ENCODE measurements at regions not wholly inside any gene's neighbourhood (a gene's known extent, or its start where the extent isn't known, plus 50 kb on each side); places are given as distances from the start of the nearest gene placed in this dataset.
"Not testable (repeated sequence)": the region's sequence is repeated elsewhere in the genome, so short reads cannot be mapped to it uniquely, and the experiment has no call there.

DNA sequence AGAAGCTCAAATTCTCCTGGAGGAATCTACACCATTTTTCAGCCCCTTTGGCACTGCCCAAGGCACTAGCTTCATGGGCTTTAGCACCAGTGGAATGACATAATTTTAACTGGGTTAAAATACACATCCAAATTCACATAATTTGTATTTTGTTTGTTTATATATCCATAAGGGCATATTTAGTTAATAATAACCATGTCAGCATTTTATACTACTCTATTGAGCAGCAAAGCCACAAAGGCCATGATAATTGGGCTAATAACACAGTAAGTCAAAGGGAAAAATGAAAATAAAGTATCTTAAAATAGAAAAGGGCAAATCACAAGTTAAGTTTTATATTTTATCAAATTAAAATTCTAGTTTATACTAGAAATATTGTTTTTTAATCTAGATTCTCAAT lies 262.7 kb upstream of the TACR3 start:
- CTCF ChIA-PET = no interaction called here
- no peaks in the 10 kb centered on the region for H3K36me3 Mint-ChIP-seq
- ATAC-seq (no peak), DNase-seq (no peak)
- H3K4me3 Mint-ChIP-seq = no peak overlapping the region
- H3K27ac Mint-ChIP-seq = no peak overlapping the region
- H3K4me1 Mint-ChIP-seq = no peaks in the 10 kb centered on the region
- no peaks in the 10 kb centered on the region for H3K9me3 Mint-ChIP-seq (ENCODE audit: low read depth)
- H3K27me3 Mint-ChIP-seq = no peaks in the 10 kb centered on the region

DNA sequence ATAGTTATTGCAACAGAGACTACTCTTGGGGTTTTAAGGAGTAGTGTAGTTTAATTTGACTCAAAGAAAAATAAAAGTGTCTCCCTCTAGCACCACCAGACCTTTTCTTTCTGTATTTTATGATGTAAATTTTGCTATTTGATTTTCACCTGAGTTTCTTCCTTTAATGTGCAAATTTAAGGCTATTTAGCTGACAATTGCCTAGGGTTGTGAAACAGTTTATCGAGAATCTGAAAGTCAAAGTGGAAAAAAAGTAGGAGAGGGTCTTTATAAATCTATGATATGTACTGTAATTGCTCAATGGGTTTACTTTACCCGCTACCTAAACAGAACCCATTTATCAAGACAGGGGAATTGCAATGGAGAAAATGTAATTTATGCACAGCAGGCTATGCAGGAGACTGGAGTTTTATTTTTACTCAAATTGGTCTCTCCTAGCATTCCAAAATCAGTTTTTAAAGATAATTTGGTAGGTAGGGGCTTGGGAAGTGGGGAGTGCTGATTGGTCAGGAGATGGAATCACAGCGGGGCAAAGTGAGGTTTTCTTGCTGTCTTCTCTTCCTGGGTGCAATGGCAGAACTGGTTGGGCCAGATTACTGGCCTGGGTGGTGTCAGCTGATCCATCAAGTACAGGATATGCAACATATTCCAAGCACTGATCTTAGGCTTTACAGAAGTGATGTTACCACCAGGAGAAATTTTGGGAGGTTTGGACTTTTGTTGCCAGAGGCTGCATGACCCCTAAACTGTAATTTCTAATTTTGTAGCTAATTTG lies 228.6 kb upstream of the TACR3 start:
- H3K9me3 Mint-ChIP-seq (ENCODE audit: low read depth) = no peaks in the 10 kb centered on the region
- no peaks in the 10 kb centered on the region for H3K27me3 Mint-ChIP-seq
- H3K4me3 Mint-ChIP-seq = no peak overlapping the region
- H3K4me1 Mint-ChIP-seq = no peaks in the 10 kb centered on the region
- no peak for ATAC-seq
- H3K36me3 Mint-ChIP-seq = no peaks in the 10 kb centered on the region
- DNase-seq = no peak
- H3K27ac Mint-ChIP-seq = no peak overlapping the region
- CTCF ChIA-PET = no interaction called here

DNA sequence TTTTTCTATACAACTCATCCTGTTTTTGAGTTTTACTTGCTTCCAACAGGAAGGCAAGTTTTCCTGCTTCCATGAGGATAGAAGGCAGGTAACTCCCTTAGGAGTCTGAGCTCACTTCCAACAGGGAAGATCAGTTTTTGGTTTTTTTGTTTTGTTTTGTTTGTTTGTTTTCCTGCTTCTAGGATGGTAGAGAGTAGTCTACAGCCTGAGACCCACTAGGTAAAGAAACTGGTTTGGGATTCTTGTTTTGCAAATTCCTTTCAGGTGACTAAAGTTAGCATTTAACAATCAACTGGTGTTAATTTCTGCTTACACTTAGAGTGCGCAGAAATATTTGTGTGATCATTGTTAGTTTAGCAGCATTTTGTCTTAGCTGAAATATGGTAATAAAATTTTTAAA lies 227.8 kb upstream of the TACR3 start:
- no peaks in the 10 kb centered on the region for H3K9me3 Mint-ChIP-seq (ENCODE audit: low read depth)
- no peak for ATAC-seq
- CTCF ChIA-PET = no interaction called here

DNA sequence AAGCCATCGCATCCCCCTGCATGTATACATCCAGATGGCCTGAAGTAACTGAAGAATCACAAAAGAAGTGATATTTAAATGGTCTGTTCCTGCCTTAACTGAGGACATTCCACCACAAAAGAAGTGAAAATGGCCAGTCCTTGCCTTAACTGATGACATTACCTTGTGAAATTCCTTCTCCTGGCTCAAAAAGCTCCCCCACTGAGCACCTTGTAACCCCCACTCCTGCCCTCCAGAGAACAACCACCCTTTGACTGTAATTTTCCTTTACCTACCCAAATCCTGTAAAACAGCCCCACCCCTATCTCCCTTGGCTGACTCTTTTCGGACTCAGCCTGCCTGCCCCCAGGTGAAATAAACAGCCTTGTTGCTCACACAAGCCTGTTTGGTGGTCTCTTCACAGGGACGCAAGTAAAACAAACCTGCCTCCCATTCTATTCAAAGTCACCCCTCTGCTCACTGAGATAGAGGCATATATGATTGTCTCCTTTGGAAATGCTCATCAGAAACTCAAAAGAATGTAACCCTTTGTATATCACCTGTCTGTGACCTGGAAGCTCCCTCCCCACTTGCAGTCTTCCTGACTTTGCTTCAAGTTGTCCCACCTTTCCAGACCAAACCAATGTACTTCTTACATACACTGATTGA lies 227.0 kb upstream of the TACR3 start:
- ATAC-seq; H3K27ac Mint-ChIP-seq; H3K4me3 Mint-ChIP-seq; H3K36me3 Mint-ChIP-seq; H3K4me1 Mint-ChIP-seq; DNase-seq; CTCF ChIA-PET; H3K9me3 Mint-ChIP-seq (ENCODE audit: low read depth); H3K27me3 Mint-ChIP-seq: not testable (repeated sequence)

More for the DNA sequence above, 227.8 kb upstream of the TACR3 start:
- Mint-ChIP-seq H3K4me3 (no peak overlapping the region), H3K36me3 (no peaks in the 10 kb centered on the region), H3K4me1 (no peaks in the 10 kb centered on the region), H3K27ac (no peak overlapping the region), H3K27me3 (no peaks in the 10 kb centered on the region)
- no peak for DNase-seq

DNA sequence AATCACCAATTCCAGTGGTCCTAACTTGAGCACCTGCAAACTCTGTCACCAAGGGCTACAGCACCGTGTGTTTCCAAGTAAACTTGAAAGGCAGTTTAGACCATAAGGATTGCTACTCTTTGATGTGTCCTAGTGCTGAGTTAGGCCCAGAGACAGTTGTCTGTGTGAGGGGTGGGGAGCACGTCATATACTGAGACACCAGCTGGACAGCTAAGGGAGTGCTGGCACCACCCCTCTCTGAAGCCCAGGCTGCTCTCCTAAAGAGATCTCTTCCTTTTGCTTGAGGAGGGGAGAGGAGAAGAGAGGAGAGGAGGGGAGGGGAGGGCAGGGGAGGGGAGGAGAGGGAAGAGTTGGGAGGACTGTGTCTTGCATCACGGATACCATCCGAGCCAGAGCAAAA lies 218.7 kb upstream of the TACR3 start:
- H3K9me3 Mint-ChIP-seq (ENCODE audit: low read depth) = no peaks in the 10 kb centered on the region
- no peak overlapping the region for H3K27ac Mint-ChIP-seq
- no peaks in the 10 kb centered on the region for H3K4me1 Mint-ChIP-seq
- no peaks in the 10 kb centered on the region for H3K36me3 Mint-ChIP-seq
- no peak overlapping the region for H3K4me3 Mint-ChIP-seq
- DNase-seq = no peak
- CTCF ChIA-PET = no interaction called here
- H3K27me3 Mint-ChIP-seq = no peaks in the 10 kb centered on the region
- no peak for ATAC-seq

DNA sequence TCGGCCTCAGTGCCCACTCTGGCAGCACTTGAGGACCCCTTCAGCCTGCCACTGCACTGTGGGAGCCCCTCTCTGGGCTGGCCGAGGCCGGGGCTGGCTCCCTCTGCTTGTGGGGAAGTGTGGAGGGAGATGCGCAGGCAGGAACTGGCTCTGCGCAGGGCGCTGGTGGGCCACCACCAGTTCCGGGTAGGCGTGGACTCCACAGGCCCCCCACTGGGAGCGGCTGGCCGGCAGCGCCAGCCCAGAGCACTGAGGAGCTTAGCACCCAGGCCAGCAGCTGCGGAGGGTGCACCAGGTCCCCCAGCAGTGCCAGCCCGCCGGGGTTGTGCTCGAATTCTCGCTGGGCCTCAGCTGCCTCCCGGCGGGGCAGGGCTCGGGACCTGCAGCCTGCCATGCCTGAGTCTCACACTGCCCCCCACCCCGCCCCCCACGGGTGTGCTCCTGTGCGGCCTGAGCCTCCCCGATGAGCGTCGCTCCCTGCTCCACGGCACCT lies 216.9 kb upstream of the TACR3 start:
- H3K9me3 Mint-ChIP-seq (ENCODE audit: low read depth) = no peaks in the 10 kb centered on the region
- no peaks in the 10 kb centered on the region for H3K27me3 Mint-ChIP-seq
- no peaks in the 10 kb centered on the region for H3K36me3 Mint-ChIP-seq
- CTCF ChIA-PET = no interaction called here
- ATAC-seq (no peak), DNase-seq (no peak)
- H3K4me1 Mint-ChIP-seq = no peaks in the 10 kb centered on the region
- H3K27ac Mint-ChIP-seq = no peak overlapping the region
- H3K4me3 Mint-ChIP-seq = no peak overlapping the region

DNA sequence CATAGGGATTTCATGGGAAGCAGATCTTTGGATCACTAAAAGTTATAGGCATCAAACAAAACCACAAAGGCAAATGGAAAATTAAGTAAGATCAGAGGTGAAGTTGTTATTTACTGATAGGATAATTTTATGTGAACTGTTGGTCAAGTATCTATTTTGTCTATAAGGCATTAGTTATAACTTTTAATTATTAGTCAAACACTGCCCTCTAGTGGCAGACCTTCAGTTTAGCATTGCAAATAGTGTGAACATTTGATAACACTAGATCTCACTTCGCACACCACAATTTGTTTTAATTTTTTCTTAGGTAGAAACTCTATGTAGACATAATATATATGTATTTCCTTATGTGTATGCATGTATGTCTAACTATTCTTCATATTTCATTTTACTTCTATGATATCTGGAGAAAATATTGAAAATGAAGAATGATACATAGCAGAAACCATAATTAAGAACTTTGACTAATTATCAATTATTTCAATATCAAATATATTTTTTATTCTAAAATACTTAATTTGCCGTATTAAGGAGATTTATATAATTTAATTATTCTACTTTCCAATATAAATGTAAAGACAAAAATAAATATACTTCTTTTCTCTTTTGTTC lies 214.5 kb upstream of the TACR3 start:
- H3K36me3 Mint-ChIP-seq = no peaks in the 10 kb centered on the region
- no peak overlapping the region for H3K27ac Mint-ChIP-seq
- DNase-seq (no peak), ATAC-seq (no peak)
- no peaks in the 10 kb centered on the region for H3K4me1 Mint-ChIP-seq
- no peaks in the 10 kb centered on the region for H3K9me3 Mint-ChIP-seq (ENCODE audit: low read depth)
- H3K4me3 Mint-ChIP-seq = no peak overlapping the region
- no peaks in the 10 kb centered on the region for H3K27me3 Mint-ChIP-seq
- CTCF ChIA-PET = no interaction called here

DNA sequence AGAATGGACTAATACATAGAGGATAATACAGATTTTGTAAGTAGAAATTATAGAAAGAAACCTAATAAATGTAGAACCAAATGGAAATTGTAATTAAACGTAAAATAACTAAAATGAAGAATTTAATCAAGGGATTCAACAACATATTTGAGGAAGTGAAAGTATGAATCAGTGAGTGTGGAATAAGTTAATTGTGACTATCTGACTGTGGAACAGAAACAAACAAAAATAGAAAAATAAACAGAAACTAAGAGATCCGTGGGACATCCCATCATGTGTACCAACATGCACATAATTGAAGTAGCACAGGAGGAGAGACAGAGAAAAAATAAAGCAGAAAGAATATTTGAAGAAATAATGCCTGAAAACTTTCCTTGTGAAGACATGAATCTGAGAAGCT lies 208.6 kb upstream of the TACR3 start:
- H3K27me3 Mint-ChIP-seq = no peaks in the 10 kb centered on the region
- H3K36me3 Mint-ChIP-seq = no peaks in the 10 kb centered on the region
- ATAC-seq (no peak), DNase-seq (no peak)
- no peaks in the 10 kb centered on the region for H3K4me1 Mint-ChIP-seq
- no peaks in the 10 kb centered on the region for H3K9me3 Mint-ChIP-seq (ENCODE audit: low read depth)
- H3K27ac Mint-ChIP-seq = no peak overlapping the region
- no peak overlapping the region for H3K4me3 Mint-ChIP-seq
- CTCF ChIA-PET = no interaction called here

DNA sequence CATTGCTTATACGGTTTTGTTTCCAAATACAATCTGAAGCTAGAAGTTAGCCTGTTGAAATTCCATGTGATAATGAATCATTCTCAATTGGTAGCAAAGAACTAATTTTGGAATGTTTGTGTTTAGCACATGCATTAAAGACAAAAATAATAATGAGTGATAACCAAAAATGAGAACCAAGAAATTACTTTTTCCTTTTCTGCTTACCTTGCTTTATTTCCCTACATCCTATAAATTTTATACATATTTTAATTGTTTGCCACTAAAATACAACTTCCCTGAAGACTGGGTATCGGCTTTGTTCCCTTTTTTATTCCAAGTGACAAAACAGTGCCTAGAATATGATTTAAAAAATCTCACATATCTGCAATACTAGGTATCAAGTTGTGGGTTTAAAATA lies 203.8 kb upstream of the TACR3 start:
- ATAC-seq (no peak), DNase-seq (no peak)
- Mint-ChIP-seq H3K4me3 (no peak overlapping the region), H3K27ac (no peak overlapping the region), H3K4me1 (no peaks in the 10 kb centered on the region), H3K27me3 (no peaks in the 10 kb centered on the region), H3K9me3 (ENCODE audit: low read depth) (no peaks in the 10 kb centered on the region), H3K36me3 (no peaks in the 10 kb centered on the region)
- CTCF ChIA-PET = no interaction called here

DNA sequence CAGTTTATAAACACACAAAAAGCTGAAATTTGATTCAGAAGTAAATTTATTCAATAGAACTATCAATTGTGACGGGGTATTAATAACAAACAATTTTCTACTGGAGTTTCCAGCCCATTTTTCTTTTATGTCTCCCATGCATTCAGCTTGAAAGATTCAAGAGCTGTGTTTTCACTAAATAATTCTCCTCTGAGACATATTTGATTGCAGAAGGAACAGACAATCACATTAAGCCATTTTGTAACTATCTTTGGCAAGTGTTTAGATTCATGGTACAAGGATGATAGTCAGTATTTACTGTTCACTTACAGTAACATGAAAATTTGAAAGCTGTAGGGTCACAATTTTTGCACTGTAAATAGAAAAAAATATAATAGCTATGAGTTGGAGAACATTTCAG lies 198.4 kb upstream of the TACR3 start:
- no peaks in the 10 kb centered on the region for H3K9me3 Mint-ChIP-seq (ENCODE audit: low read depth)
- CTCF ChIA-PET = no interaction called here

DNA sequence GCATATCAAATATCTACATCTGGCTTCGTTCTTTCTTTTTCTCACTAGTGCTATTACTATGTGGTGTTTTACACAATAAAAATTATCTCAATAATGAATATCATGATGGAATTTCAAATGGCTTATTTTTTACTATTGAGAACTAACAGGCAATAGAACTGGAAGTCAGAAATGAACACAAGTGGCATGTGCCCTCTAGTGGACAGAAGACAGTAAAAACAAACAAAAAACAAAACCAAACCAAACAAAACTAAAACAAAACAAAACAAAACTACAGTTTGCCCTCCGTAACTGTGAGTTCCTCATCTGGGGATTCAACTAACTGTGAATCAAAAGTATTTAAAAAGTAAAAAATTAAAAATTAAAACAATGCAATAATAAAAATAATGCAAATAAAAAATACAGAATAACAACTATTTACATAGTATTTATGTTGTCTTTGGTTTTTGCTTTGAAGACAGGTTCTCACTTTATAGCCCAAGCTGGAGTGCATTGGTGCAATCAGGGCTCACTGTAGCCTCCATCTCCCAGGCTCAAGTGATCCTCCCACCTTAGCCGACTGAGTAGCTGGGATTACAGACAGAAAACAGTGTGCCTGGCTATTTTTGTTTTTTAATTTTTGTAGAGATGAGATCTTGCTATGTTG lies 195.6 kb upstream of the TACR3 start:
- no peaks in the 10 kb centered on the region for H3K4me1 Mint-ChIP-seq
- no peak overlapping the region for H3K27ac Mint-ChIP-seq
- no peak for DNase-seq
- no peak for ATAC-seq
- CTCF ChIA-PET = interaction anchor here (1.4 kb wide), 1 partner anchor 438 kb away, joined by 4 read pairs; no protein-coding TSS in a partner anchor
- no peaks in the 10 kb centered on the region for H3K36me3 Mint-ChIP-seq
- H3K9me3 Mint-ChIP-seq (ENCODE audit: low read depth) = no peaks in the 10 kb centered on the region
- H3K27me3 Mint-ChIP-seq = no peaks in the 10 kb centered on the region
- H3K4me3 Mint-ChIP-seq = no peak overlapping the region

More for the DNA sequence above, 198.4 kb upstream of the TACR3 start:
- no peak overlapping the region for H3K27ac Mint-ChIP-seq
- DNase-seq (no peak), ATAC-seq (no peak)
- no peak overlapping the region for H3K4me3 Mint-ChIP-seq
- H3K27me3 Mint-ChIP-seq = no peaks in the 10 kb centered on the region
- H3K36me3 Mint-ChIP-seq = no peaks in the 10 kb centered on the region
- no peaks in the 10 kb centered on the region for H3K4me1 Mint-ChIP-seq

DNA sequence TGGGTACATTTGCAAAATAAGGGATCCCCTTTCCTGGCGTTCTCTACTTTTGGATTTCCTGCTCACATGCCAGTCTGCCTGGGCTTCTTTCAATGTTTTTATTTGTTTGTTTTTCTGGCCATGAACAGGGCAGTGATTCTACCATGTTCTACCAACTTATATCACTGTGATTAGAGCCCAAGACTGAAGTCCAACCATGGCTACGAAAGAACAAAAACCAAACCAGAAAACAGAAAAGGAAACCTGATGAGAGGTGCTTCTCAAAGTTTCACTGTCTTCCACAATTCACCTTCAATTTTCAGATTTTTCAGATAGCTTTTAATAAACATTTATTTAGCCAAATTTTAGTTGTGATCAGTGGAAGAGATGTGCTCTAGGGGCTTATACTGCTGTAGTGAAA lies 187.6 kb upstream of the TACR3 start:
- H3K4me1 Mint-ChIP-seq = no peaks in the 10 kb centered on the region
- H3K36me3 Mint-ChIP-seq = no peaks in the 10 kb centered on the region
- CTCF ChIA-PET = no interaction called here
- H3K4me3 Mint-ChIP-seq = no peak overlapping the region
- no peaks in the 10 kb centered on the region for H3K9me3 Mint-ChIP-seq (ENCODE audit: low read depth)
- no peak overlapping the region for H3K27ac Mint-ChIP-seq
- H3K27me3 Mint-ChIP-seq = no peaks in the 10 kb centered on the region
- DNase-seq (no peak), ATAC-seq (no peak)

DNA sequence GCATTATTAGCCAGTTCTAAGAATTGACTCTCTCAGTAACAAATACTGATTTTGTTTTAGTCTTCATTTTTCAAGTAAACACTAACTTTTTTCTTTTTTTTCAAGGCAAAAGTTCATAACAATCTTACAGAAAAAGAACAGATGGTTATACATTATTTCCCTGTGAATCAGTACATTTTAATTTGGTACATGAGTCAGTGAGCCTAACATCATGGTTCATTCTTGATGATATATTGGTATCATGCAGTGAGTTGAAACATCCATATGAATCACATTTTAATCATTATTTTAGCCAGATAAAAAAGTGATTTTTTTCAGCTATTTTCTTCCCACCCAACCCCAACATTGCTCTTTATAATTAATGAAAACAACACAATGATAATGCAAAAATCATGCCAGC lies 184.3 kb upstream of the TACR3 start:
- H3K4me1 Mint-ChIP-seq = no peaks in the 10 kb centered on the region
- no peak for ATAC-seq
- peaks cover 2% of the 10 kb centered on the region for H3K9me3 Mint-ChIP-seq (ENCODE audit: low read depth)

DNA sequence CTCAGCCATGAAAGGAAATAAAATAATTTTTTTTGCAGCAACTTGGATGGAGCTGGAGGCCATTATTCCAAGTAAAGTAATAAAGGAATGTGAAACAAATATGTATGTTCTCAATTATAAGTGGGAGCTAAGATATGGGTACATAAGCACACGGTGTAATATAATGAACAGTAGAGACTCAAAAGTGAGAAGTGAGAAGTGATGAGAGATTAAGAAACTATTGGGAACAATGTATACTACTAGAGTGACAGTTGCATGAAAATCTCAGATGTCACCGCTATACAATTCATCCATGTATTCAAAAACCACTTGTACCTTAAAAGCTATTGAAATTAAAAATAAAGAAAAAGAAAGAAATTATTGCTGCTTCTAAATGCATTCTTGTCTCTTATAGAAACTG lies 182.9 kb upstream of the TACR3 start:
- DNase-seq (no peak), ATAC-seq (no peak)
- Mint-ChIP-seq H3K4me3 (no peak overlapping the region), H3K9me3 (ENCODE audit: low read depth) (peaks cover 2% of the 10 kb centered on the region), H3K4me1 (no peaks in the 10 kb centered on the region), H3K27me3 (no peaks in the 10 kb centered on the region), H3K27ac (no peak overlapping the region), H3K36me3 (no peaks in the 10 kb centered on the region)
- CTCF ChIA-PET = no interaction called here

More for the DNA sequence above, 184.3 kb upstream of the TACR3 start:
- no peak overlapping the region for H3K27ac Mint-ChIP-seq
- no peak overlapping the region for H3K4me3 Mint-ChIP-seq
- CTCF ChIA-PET = no interaction called here
- DNase-seq = no peak
- H3K27me3 Mint-ChIP-seq = no peaks in the 10 kb centered on the region
- H3K36me3 Mint-ChIP-seq = no peaks in the 10 kb centered on the region
